CD8-positive, alpha-beta memory T cell (primary cell): ENCODE measurements at regions not wholly inside any gene's neighbourhood (a gene's known extent, or its start where the extent isn't known, plus 50 kb on each side); places are given as distances from the start of the nearest gene placed in this dataset.

ENCODE experiments used
- CTCF ChIA-PET: fragments of 350-600 bp; sonication (Branson Sonifier 250); formaldehyde crosslinking; loops from one replicate; lab custom pipeline; 2021; ENCODE audit warnings: antibody characterized with exemption; lab: Charles Lee
- POLR2A ChIA-PET: fragments of 350-600 bp; sonication (Branson Sonifier 250); formaldehyde crosslinking; loops from one replicate; lab custom pipeline; 2021; ENCODE audit warnings: antibody characterized with exemption; lab: Charles Lee
- DNase-seq, 5 donors: peaks; one replicate each; pipeline versions ENCODE4 v3.0.0 to v3.0.0-alpha.2; 2020 to 2022; ENCODE audit warnings: mixed read lengths in 1 of 5
- H3K27ac ChIP-seq: one replicate; pipeline ENCODE4 v1.7.0; 2013; ENCODE audit warnings: low read depth, mild to moderate bottlenecking, low read length, moderate library complexity
- H3K27me3 ChIP-seq: 2 replicates; pipeline ENCODE4 v1.7.0; 2013; ENCODE audit warnings: low read length, mild to moderate bottlenecking; ENCODE audit not compliant: insufficient read depth, poor library complexity, severe bottlenecking
- H3K36me3 ChIP-seq: 2 replicates; pipeline ENCODE4 v1.7.0; 2013; ENCODE audit warnings: mild to moderate bottlenecking, low read length, moderate library complexity; ENCODE audit not compliant: insufficient read depth
- H3K4me1 ChIP-seq: 2 replicates; pipeline ENCODE4 v1.7.0; 2013; ENCODE audit warnings: mild to moderate bottlenecking, low read length, moderate library complexity; ENCODE audit not compliant: insufficient read depth
- H3K4me3 ChIP-seq: 2 replicates; pipeline ENCODE4 v1.7.0; 2013; ENCODE audit warnings: mild to moderate bottlenecking, low read length
- H3K9me3 ChIP-seq: 2 replicates; pipeline ENCODE4 v1.7.0; 2013; ENCODE audit warnings: mild to moderate bottlenecking, low read length
- H3K27ac Mint-ChIP-seq, 8 donors: one replicate each; pipeline ENCODE4 v1.8.0; 2020 to 2021; ENCODE audit warnings: mixed read lengths in 8 of 8, mild to moderate bottlenecking in 6 of 8, inconsistent platforms in 3 of 8, moderate library complexity in 3 of 8
- H3K27me3 Mint-ChIP-seq, 2 donors: one replicate each; pipeline ENCODE4 v1.8.0; 2020 to 2021; ENCODE audit warnings: mixed read lengths in 2 of 2, mild to moderate bottlenecking in 1 of 2, moderate library complexity in 1 of 2
- H3K36me3 Mint-ChIP-seq, 3 donors: one replicate each; pipeline ENCODE4 v1.8.0; 2020 to 2021; ENCODE audit warnings: mixed read lengths in 3 of 3, inconsistent platforms in 1 of 3, mild to moderate bottlenecking in 1 of 3
- H3K4me1 Mint-ChIP-seq, 3 donors: one replicate each; pipeline ENCODE4 v1.8.0; 2020 to 2021; ENCODE audit warnings: mixed read lengths in 3 of 3, inconsistent platforms in 1 of 3, mild to moderate bottlenecking in 1 of 3
- H3K4me3 Mint-ChIP-seq, 7 donors: one replicate each; pipeline ENCODE4 v1.8.0; 2020 to 2021; ENCODE audit warnings: mixed read lengths in 7 of 7, mild to moderate bottlenecking in 6 of 7, moderate library complexity in 4 of 7, inconsistent platforms in 2 of 7
- H3K9me3 Mint-ChIP-seq, 5 donors: one replicate each; pipeline ENCODE4 v1.8.0; 2020 to 2022; ENCODE audit warnings: mixed read lengths in 5 of 5, mild to moderate bottlenecking in 3 of 5, moderate library complexity in 2 of 5, inconsistent platforms in 1 of 5

- CTCF ChIA-PET = no interaction called here
- no peak overlapping the region for H3K27ac Mint-ChIP-seq
- H3K36me3 Mint-ChIP-seq = peaks cover 0 to 6% (median 0%) of the 10 kb centered on the region in 3 donors
- Histone ChIP-seq H3K27ac (no peak overlapping the region), H3K4me1 (no peaks in the 10 kb centered on the region), H3K36me3 (no peaks in the 10 kb centered on the region), H3K27me3 (no peaks in the 10 kb centered on the region), H3K9me3 (peaks cover 5% of the 10 kb centered on the region), H3K4me3 (no peak overlapping the region)
- H3K4me1 Mint-ChIP-seq = no peaks in the 10 kb centered on the region
- peaks cover 12 to 29% of the 10 kb centered on the region in 2 donors for H3K27me3 Mint-ChIP-seq
- no peak for DNase-seq
- H3K4me3 Mint-ChIP-seq = no peak overlapping the region
- H3K9me3 Mint-ChIP-seq = peaks cover 8 to 19% (median 18%) of the 10 kb centered on the region in 5 donors
- POLR2A ChIA-PET = no interaction called here
Measured at GRCh38 chr16:85182774-85183173, 70.5 kb upstream of the CIBAR2 start.

- Mint-ChIP-seq H3K36me3 (peaks cover 0 to 6% (median 0%) of the 10 kb centered on the region in 3 donors), H3K4me3 (no peak overlapping the region), H3K27me3 (peaks cover 15 to 25% of the 10 kb centered on the region in 2 donors), H3K4me1 (no peaks in the 10 kb centered on the region), H3K27ac (peak overlapping the region in 1 of 8 donors; percentile 81), H3K9me3 (peaks cover 9 to 19% (median 18%) of the 10 kb centered on the region in 5 donors)
- ChIA-PET CTCF (no interaction called here), POLR2A (interaction anchor here (0.6 kb wide), 1 partner anchor 492 kb away, joined by 6 read pairs; no protein-coding TSS in a partner anchor)
- DNase-seq = no peak
- Histone ChIP-seq H3K36me3 (no peaks in the 10 kb centered on the region), H3K9me3 (peaks cover 5% of the 10 kb centered on the region), H3K4me1 (no peaks in the 10 kb centered on the region), H3K27me3 (no peaks in the 10 kb centered on the region), H3K4me3 (no peak overlapping the region), H3K27ac (no peak overlapping the region)
Measured at GRCh38 chr16:85183564-85183963, 71.3 kb upstream of the CIBAR2 start.

GRCh38 chr16:85184404-85184803 is 72.1 kb upstream of the CIBAR2 start:
- ChIA-PET CTCF (no interaction called here), POLR2A (no interaction called here)

GRCh38 chr16:85185303-85186100 is 73.2 kb upstream of the CIBAR2 start:
- no peaks in the 10 kb centered on the region for H3K4me1 ChIP-seq
- ChIA-PET POLR2A (no interaction called here), CTCF (no interaction called here)
- no peak overlapping the region for H3K4me3 ChIP-seq
- Mint-ChIP-seq H3K9me3 (peaks cover 21 to 30% (median 24%) of the 10 kb centered on the region in 5 donors), H3K4me3 (no peak overlapping the region), H3K27ac (no peak overlapping the region), H3K4me1 (no peaks in the 10 kb centered on the region), H3K27me3 (peaks cover 13 to 23% of the 10 kb centered on the region in 2 donors), H3K36me3 (peaks cover 0 to 6% (median 0%) of the 10 kb centered on the region in 3 donors)
- no peaks in the 10 kb centered on the region for H3K27me3 ChIP-seq
- no peaks in the 10 kb centered on the region for H3K36me3 ChIP-seq
- H3K27ac ChIP-seq = no peak overlapping the region
- peaks cover 5% of the 10 kb centered on the region for H3K9me3 ChIP-seq
- DNase-seq = no peak

More at GRCh38 chr16:85184404-85184803, 72.1 kb upstream of the CIBAR2 start:
- DNase-seq = no peak
- Histone ChIP-seq H3K36me3 (no peaks in the 10 kb centered on the region), H3K27ac (no peak overlapping the region), H3K27me3 (no peaks in the 10 kb centered on the region), H3K4me1 (no peaks in the 10 kb centered on the region), H3K9me3 (peaks cover 5% of the 10 kb centered on the region), H3K4me3 (no peak overlapping the region)
- Mint-ChIP-seq H3K27me3 (peaks cover 14 to 24% of the 10 kb centered on the region in 2 donors), H3K4me1 (no peaks in the 10 kb centered on the region), H3K36me3 (peaks cover 0 to 6% (median 0%) of the 10 kb centered on the region in 3 donors), H3K9me3 (peaks cover 13 to 22% (median 19%) of the 10 kb centered on the region in 5 donors), H3K27ac (no peak overlapping the region), H3K4me3 (no peak overlapping the region)

GRCh38 chr16:85187002-85187401 is 74.7 kb upstream of the CIBAR2 start:
- H3K4me1 ChIP-seq = no peaks in the 10 kb centered on the region
- Mint-ChIP-seq H3K4me1 (no peaks in the 10 kb centered on the region), H3K9me3 (peaks cover 21 to 30% (median 24%) of the 10 kb centered on the region in 5 donors), H3K36me3 (peaks cover 0 to 6% (median 0%) of the 10 kb centered on the region in 3 donors), H3K27me3 (peaks cover 14 to 26% of the 10 kb centered on the region in 2 donors), H3K4me3 (no peak overlapping the region), H3K27ac (no peak overlapping the region)
- DNase-seq = no peak
- ChIA-PET CTCF (no interaction called here), POLR2A (no interaction called here)
- no peaks in the 10 kb centered on the region for H3K36me3 ChIP-seq
- H3K27me3 ChIP-seq = no peaks in the 10 kb centered on the region
- no peak overlapping the region for H3K4me3 ChIP-seq
- peaks cover 5% of the 10 kb centered on the region for H3K9me3 ChIP-seq
- H3K27ac ChIP-seq = no peak overlapping the region

- Mint-ChIP-seq H3K27ac (peak overlapping the region in 1 of 8 donors; percentile 52), H3K36me3 (peaks cover 0 to 6% (median 0%) of the 10 kb centered on the region in 3 donors), H3K27me3 (peaks cover 14 to 26% of the 10 kb centered on the region in 2 donors), H3K4me3 (no peak overlapping the region), H3K4me1 (no peaks in the 10 kb centered on the region), H3K9me3 (peaks cover 21 to 30% (median 24%) of the 10 kb centered on the region in 5 donors)
- Histone ChIP-seq H3K27me3 (no peaks in the 10 kb centered on the region), H3K4me3 (no peak overlapping the region), H3K36me3 (no peaks in the 10 kb centered on the region), H3K9me3 (peaks cover 5% of the 10 kb centered on the region), H3K27ac (no peak overlapping the region), H3K4me1 (no peaks in the 10 kb centered on the region)
- ChIA-PET POLR2A (no interaction called here), CTCF (no interaction called here)
- DNase-seq = no peak
Measured at GRCh38 chr16:85187447-85187846, 75.2 kb upstream of the CIBAR2 start.

GRCh38 chr16:85187886-85188285 is 75.6 kb upstream of the CIBAR2 start:
- H3K27me3 ChIP-seq = no peaks in the 10 kb centered on the region
- ChIA-PET POLR2A (no interaction called here), CTCF (no interaction called here)
- H3K4me3 Mint-ChIP-seq = no peak overlapping the region
- H3K27me3 Mint-ChIP-seq = peaks cover 12 to 26% of the 10 kb centered on the region in 2 donors
- H3K9me3 ChIP-seq = peaks cover 5% of the 10 kb centered on the region
- no peak overlapping the region for H3K4me3 ChIP-seq
- peaks cover 21 to 29% (median 24%) of the 10 kb centered on the region in 5 donors for H3K9me3 Mint-ChIP-seq
- DNase-seq = no peak
- H3K27ac ChIP-seq = no peak overlapping the region
- no peaks in the 10 kb centered on the region for H3K4me1 Mint-ChIP-seq
- peaks cover 0 to 6% (median 0%) of the 10 kb centered on the region in 3 donors for H3K36me3 Mint-ChIP-seq
- no peak overlapping the region for H3K27ac Mint-ChIP-seq
- no peaks in the 10 kb centered on the region for H3K36me3 ChIP-seq
- no peaks in the 10 kb centered on the region for H3K4me1 ChIP-seq
